T1000 (cell line): ENCODE measurements at regions not wholly inside any gene's neighbourhood (a gene's known extent, or its start where the extent isn't known, plus 50 kb on each side); places are given as distances from the start of the nearest gene placed in this dataset.

Experiments
- DNase-seq: peaks from one replicate; lab custom pipeline; 2025; ENCODE audit warnings: mixed read lengths; lab: John Stamatoyannopoulos, UW

DNA sequence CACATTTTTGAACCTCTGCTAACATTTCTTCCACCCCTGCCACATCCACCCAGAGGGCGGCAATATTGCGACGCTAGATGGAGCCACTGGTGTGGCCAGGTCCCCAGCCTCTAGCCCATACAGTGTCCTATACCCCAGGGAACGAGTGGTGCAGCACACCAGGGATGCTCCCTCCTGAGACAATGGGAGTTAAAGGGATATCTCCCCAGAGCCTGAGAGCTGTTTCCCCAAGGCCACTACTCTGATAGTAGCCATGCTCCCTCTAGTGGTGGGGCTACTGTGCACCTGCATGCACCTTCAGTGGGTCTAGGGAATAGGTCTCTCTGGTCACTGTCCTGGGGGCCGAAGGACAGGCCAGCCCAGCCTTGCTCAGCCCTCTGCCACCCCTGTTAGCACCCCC, 336.4 kb upstream of the FSHR start:
- DNase-seq: no peak

DNA sequence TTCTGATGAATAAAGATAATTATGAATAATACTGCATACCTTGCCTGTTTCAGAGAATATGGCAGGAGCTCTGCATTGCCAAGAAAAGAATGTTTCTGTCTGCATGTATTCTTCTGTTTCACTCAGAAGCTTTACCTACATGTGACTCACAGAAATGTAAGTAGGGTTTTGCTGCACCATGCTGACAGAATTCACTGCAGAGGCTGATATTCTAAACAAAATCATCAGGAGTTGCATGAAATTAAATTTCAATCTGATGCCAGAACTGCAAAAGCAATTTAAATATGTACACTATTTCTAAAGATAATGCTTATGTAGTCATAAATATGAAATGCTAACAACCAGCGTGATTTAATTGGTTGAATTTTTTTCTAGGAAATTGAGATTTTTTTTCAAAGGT, 332.8 kb upstream of the FSHR start:
- no peak for DNase-seq

DNA sequence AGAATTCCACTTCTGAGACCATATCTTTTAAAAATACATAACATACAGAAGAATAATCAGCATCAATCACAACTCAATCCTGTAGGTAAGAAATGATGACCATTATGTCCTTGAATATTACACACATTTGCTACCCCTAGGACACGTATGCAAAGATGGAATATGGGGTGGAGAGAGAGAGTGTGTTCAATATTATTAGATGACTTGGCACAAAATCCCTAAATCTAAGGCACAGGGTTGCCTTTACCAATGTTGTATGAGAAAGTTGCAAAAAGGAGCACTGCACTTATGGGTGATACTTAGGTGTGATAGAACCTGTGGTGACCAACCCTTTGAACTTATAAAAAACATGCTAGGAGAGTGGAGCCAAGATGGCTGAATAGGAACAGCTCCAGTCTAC, 326.2 kb upstream of the FSHR start:
- no peak for DNase-seq

DNA sequence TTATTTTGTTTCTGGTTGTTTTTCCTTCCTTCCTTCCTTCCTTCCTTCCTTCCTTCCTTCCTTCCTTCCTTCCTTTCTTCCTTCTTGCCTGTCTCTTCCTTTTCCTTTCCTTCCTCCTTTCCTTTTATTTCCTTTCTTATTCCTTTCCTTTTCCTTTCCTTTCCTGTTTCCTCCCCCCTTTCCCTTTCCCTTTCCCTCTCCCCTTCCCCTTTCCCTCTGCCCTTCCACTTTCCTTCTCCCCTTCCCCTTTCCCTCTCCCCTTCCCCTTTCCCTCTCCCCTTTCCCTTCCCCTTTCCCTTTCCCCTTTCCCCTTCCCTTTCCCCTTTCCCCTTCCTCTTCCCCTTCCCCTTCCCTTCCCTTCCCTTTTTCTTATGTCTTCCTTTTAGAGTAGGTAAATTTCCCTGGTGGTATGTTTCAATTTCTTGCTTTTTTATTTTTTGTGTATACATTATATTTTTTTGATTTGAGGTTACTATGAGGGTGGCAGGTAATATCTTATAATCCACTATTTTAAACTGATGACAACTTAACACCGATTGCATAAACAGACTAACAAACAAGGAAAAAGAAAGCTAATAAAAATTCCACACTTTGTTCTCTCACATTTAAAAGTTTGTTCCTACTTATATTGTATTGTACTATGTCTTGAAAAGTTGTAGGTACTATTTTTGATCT, 311.0 kb upstream of the FSHR start:
- no peak for DNase-seq

DNA sequence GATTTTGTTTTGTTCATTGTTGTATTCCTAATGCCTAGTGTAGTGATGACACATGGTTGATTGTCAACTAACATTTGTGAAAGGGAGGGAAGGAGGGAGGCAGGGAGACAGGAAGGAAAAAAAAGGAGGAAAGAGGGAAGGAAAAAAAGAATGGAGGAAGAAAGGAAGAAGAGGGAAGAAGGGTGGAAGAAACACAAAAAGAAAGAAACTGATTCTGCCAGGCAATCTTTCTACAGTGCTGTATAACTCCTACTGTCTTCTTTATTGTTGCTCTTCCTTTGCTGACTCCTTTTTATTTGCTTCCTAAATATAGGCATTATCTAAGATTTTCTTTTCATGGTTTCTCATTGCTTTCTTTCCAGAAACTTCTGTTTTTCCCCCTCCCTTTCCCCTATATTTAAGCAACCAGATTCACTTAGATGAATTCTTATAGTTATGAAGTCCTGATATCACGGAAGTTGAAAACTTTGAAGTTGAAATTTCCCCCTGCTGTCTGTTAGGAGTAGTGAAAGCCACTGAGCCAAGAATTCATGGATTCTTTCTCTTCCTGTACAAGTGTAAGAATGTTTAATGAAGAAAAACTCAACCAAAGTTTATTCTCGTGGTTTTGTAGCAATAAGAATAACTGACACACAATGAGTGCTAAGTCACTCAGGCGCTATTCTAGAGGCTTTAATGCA, 305.1 kb upstream of the FSHR start:
- DNase-seq: no peak

DNA sequence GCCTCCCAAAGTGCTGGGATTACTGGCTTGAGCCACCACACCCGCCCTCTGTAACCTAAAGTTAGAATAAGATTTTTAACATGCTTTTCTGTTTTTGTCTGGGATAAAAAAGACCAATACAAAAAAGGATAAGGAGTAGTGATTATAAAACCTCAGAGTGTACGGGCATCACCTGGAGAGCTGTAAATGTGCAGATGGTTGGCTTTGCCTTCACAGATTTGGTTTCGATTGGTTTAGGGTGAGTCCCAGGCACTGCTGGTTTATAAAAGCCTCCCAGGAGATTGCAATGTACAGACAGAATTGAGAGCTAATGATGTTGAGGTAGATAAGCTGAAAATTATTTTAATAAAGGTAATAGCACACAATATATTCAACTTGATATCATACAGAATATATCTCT, 289.7 kb upstream of the FSHR start:
- DNase-seq: no peak

DNA sequence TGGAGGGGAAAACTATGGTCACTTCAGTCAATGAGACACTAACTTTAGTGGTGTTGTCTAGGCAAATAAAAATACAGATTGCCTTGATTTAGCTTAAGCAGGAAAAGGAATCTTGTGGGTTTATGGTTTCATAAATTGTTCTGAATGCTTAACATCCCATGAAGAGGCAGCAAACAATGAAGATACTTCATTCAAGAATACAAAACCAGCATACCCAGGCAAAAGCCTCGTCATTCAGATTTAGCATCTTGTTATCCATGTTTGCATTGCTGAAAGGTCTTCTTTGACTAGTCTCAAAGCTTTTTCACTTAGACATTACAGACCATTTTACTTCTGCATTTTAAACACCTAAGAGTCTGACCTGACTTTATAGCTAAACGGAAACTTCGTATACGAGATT, 272.7 kb upstream of the FSHR start:
- no peak for DNase-seq

DNA sequence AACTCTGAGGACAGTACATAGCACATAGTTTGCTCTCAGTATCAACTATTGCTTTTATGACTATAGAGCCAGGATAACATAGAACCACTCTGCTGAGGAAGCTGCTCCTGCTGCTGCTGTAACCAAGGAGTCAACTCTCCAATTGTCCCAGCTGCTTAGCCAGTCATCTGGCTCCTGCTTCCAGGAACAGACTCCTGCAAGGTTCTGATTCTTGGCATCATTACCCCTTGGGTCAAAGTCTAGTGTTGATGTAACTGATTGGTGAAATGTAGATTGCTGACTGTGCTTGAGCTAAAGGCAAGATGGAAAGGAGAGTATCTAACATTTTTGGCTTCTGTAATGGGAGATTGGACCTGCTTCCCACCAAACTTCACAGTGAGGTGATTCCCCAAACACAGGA, 261.9 kb upstream of the FSHR start:
- DNase-seq: no peak

DNA sequence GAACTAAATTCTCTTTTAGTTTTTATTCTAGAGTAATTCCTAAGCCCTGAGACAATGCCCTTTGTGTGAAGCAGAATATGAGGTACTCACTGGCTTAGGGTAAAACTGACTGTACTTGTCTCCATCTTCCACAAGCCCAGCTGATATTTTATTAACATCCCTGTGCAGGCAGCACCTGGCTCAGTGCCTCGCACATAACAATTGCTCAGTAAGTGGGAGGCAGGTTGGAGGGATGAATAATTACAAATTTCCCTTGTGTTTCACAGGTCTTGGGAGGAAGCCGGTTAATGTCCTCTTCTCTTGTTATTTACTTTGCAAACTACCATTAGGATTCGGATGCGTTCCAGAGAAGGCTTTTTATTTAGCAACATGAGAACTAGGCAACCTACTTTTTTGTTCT, 249.8 kb upstream of the FSHR start:
- no peak for DNase-seq

DNA sequence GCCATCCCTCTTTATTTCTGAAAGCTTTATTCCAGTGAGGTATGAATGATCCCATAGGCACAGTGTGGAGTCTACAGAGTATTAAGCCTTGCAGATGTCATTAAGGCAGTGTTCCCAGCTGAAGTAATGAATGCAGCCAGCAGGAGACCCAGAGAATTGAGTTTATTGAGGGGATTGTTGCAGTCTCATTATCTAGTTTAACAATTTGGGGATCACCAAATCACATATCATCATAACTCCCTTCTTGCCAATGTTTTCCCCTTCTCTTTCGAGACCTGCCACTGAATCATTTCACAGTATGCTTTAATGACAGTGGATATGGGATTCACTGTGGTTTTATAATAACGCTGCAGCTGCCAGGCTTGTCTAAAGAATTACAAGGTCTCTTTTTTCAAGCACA, 249.3 kb upstream of the FSHR start:
- DNase-seq: no peak

DNA sequence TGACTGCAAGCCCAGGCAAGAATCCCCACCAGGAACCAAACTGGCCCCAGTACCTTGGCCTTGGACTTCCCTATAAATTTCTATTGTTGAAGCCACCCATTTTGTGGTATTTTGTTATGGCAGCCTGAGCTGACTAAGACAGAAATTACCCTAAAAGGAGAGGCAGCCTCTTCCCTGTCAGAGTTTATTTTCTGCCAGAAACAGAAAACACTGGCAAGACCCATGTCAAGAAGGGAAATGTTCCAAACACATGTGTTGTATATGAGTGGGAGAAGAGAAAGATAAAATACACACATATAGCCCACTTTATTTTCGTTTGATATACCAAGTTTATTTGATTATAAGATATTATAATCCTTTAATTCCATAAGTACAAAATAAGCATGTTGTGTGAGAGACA, 225.1 kb upstream of the FSHR start:
- DNase-seq: no peak

DNA sequence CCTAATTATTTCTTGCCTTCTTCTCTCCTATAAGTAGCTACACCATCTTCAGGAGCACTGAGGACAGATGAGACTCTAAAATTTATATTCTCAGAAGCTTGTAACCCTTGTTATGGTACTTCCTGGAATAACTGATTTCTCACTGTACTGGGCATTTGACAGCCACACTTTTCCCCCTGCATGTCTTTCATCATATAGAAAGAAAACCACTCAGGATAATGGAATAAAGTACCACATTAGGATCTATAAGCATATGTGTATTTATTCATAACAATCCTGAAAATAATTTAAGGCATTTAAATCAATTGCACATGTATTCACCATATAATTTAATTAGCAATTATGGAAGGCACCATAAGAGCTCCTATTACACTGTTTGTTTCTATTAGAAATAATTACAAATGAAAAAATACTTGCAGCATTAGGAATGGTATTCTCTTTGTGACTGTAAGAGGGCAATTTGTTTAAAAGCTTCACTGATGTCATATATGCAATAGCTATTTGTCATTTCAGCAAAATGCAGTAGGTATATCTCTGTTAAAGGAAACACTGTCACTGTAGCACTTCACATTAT, 216.9 kb upstream of the FSHR start:
- DNase-seq: no peak

DNA sequence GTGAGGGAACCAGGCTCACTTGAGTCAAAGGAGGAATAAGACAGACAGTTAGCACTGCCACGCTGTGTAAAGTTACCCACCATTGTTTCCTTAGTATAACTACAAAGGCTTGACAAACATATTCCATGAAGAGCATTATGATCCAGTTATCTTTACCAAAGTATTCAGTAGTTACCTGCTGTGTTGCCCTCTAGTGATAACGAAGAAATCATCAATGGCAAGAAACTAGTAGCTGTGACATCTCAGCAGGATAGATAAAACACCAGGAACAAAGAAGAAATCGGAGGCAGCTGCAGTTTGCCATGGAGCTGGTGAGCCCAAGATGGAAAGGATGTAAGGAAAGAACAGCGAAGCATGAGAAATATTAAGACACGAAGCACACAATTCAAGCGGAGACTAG, 215.3 kb upstream of the FSHR start:
- DNase-seq: no peak

DNA sequence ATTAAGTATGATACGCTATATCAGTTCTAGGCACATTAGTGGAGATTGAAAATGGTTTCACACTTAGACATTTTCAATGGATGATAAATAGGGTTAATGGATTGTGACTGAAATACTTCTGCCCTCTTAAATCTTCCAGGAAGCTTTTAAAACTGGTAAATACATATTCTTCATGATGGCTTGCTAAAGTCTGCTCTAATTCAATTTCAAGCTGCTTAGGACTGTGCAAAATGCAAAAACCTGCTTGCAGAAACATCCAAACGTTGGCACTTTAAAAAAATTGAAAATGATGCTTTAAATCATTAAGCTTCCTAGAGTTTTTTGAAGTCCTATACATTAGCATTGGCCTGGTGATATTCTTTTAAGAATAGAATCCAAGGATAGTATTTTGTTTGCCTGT, 214.8 kb upstream of the FSHR start:
- DNase-seq: no peak

DNA sequence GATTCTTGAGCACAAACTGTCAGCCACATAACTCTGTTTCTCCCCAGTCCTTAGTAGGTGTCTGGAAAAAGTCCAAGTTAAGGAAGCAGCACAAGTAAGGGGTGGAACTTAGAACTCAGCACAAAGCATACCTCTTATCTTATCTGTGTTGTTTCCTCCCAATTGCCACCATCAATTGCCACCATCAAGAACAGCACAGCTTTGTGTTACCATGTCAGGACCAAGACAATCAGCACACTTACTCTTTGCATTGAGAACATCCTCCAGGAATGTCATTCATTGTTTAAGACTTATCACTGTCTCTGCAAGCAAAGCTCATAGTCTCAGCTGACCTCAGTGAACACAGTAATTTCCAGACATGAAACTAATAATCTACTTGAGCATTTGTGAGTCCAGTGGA, 212.7 kb upstream of the FSHR start:
- DNase-seq: no peak

DNA sequence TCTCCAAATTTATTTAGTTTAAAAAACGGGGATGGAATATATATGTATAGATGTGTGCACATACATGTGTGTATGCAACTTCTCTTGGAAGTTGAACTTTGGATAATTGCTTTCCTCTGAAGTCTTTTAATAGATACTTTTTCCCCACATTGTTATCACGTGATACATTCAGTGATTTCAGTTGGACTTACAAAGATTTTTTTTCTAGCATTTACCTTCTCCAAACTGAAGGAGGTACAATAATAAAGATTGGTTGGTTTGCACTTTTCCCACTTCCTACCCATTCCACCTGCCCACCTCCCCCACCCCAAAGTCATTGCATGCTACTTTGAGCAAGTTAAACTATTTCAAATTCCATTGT, 206.1 kb upstream of the FSHR start:
- no peak for DNase-seq

DNA sequence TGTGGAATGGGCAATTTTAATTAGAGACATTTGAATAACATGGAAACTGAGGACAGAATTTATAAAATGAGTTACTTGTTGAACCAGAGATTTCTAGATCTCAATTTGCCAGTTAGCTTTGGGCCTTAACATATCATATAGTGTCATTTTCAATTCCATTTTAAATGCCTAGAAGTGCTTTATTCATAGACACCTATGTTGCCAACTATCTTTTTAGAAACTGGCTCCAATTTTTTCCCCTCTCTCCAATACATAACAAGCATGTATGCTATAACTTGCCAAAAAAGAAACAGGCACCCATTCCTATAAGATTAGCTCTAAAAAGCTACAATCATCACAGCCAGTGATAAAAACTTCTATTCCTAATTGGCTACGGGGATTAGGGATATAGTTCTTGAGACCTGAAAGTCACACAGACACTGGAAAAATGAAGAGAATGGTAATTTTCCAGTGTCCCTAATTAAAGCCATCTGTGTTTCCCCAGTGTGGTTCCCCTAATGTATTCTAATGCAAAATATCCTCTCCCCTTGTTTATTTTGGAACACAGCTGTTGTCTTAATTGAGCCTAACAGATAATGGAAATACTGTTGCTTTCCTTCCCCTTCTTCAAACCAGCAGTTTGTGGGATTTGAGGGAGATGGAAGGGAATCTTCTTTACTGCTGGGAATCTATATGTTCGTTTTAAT, 205.5 kb upstream of the FSHR start:
- no peak for DNase-seq

DNA sequence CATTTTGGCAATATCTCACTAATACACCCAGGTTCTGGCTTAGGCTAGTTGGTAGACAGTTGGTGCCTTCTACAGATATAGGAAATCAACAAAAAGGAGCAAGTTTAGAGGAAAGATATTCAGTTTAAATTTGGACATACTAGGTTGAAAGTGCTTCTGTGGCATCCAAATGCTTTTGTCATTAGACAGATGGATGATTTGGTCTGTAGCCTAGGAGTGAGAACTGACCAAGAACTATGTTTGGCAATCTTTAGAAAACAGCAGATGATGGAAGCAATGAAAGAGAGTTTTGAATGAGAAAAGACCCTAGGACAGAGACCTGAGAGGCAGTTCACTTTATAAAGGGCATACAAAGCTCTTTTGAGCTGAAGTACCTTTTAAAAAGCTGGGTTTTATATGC, 201.3 kb upstream of the FSHR start:
- DNase-seq: no peak

DNA sequence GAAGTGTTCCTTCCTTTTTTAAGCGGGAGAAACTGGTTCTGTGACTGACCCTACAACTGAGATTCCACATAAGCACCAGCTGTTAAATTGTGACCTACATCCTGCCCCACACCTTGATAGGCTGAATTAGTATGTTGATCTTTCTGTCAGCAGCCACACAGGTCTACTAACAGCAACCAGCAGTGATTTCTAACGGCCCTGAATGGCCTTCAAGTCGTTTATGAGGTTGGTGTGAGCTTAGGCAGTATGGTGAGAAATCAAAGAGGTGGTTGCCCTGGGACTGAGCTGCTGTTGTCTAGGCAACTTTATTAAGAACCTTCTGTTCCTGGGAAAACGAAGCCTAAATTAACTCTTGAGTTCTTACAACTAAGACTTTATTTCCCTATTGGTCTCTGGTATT, 197.2 kb upstream of the FSHR start:
- DNase-seq: no peak

DNA sequence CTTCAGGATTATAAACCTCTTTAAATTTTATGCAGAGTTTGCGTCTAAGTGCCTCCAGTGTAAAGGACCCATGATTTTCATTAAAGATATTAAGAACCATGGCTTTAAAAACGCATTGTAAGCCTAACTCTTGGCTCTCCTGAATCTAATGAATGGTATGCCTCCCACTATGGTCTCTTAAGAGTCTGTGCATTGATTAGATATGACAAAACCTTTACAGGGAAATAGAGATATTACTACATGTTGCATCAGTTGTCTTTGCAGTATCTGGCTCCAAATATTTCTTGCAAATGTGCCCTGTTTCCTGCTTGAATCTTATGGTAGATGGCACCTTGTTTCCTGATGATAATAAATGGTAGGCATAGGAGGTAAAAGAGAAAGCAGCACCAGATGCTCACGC, 189.3 kb upstream of the FSHR start:
- no peak for DNase-seq

DNA sequence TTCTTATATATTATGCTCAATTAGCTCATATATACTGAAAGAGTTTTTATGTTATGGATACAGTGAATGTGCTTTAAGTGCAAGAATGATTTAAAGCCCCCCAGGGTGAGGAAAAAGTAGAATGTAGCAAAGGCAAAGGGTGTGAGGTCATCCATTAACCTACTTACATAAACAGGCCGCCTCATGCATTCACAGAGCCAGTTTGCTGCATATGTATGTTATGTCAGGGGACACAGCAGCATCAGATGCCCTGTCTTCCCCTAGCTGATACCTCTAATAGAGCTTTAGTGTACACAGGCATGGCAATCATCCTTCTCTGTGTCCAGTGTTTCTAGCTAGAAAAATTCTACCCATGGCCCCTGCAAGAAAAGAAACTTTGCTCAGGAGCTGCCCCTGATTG, 187.8 kb upstream of the FSHR start:
- no peak for DNase-seq

DNA sequence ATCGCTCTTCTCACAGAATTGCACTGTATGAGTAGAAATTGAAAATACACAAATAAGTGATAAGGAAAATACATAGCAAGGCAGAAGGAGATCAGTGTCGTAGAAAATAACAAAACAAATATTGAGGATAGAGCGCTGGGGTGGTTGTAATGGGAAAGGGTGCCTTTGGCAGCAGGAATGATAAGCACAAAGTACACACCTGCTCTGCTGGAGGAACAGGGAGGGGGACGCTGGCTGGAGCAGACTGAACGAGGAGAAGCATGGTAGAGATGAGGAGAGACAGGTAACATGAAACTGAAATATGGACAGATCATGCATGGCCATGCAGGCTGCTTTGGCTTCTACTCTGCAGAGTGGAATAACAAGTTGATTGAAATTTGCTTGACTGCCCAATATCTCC, 181.2 kb upstream of the FSHR start:
- DNase-seq: no peak

DNA sequence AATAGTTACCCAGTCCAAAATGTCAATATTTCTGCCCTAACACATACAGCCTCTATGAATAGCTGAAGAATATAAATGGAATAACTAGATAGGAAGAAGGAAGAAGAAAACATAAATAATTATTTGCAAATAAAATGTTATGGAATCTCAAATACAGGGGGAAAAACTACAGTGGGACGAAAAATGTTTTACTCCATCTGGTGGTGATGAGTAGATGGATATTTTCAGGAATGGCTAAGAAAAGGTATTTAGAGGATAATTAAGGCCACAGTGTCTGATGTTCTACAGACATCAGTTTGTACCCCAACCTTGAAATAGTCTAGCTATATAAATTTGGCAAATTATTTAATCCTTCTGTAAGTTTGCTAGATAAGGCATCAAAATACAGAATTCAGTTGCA, 178.1 kb upstream of the FSHR start:
- DNase-seq: no peak
